GM18873 (cell line): ENCODE measurements at regions not wholly inside any gene's neighbourhood (a gene's known extent, or its start where the extent isn't known, plus 50 kb on each side); places are given as distances from the start of the nearest gene placed in this dataset.

ENCODE experiments used
- ATAC-seq: cut with Tn5 transposase; IDR thresholded peaks from one replicate; pipeline ENCODE4 v1.9.1; 2021; ENCODE audit warnings: mild to moderate bottlenecking, moderate library complexity, moderate number of reproducible peaks; ENCODE audit not compliant: unreplicated experiment, low FRiP score

GRCh38 chr3:181457190-181457589 is 254.5 kb upstream of the SOX2 start:
- ATAC-seq = no peak

GRCh38 chr3:181455276-181455675 is 256.4 kb upstream of the SOX2 start:
- ATAC-seq = no peak

DNA sequence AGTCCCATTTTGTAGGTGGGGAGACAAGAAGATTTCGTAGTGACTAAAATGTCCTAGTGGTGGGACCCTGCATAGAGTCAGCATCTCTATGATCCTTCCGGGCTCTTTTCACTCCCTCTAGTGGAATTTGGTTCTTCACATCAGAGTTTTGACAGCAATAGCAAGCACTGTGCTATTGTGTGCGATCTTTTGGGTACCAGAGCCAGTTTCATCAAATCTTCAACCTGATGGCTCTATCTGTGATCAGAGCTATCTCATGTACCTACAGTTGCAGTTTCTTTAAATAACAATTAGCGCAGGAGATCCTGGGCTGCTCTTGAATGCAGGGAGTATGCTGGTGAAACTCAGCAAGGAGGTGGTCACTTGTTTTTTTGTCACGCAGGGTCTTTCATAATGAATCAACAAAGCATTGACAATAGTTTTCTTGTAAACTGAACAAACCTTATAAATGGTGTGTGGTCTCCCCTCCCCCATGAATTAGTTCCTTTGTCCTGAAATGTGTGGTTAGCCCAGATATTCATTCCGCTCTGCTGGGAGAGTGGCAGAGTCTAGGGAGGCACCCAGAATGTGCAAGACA is 257.2 kb upstream of the SOX2 start:
- no peak for ATAC-seq

DNA sequence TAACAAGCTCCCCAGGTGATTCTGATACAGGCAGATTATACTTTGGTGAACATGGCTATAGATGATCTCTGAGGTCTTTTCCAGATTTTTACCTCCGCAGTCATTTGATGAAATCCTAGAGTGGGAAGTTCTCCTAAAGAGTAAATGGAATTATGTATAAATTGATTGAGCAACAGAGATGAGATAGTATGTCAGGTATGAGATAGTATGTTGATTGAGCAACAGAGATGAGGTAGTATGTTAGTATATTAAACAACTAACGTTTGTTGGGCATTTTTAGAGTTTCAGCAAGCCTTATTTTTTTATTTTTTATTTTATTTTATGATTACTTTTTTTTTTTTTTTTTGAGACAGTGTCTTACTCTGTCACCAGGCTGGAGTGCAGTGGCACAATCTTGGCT is 265.0 kb upstream of the SOX2 start:
- ATAC-seq = no peak

- ATAC-seq = no peak
Observed at GRCh38 chr3:181442066-181442465, 269.7 kb upstream of the SOX2 start.

DNA sequence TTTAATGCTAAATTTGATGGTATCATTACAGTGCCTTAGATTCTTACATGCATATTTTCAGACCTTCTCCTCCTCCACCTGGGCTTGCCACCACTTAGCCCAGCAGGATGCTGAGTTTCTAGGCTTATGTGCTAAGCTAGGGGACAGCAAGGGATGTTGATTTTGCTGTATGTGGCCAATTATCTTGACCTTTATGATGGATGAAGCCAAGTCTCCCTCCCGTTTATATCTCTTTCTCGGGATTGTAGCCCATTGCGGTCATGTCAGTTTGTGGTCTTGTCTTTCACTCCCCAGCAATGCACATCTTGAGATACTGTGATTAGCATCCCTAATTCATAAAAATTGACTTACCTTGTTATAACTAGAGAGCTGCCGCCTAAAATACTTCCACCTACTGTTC is 278.7 kb upstream of the SOX2 start:
- ATAC-seq = no peak

DNA sequence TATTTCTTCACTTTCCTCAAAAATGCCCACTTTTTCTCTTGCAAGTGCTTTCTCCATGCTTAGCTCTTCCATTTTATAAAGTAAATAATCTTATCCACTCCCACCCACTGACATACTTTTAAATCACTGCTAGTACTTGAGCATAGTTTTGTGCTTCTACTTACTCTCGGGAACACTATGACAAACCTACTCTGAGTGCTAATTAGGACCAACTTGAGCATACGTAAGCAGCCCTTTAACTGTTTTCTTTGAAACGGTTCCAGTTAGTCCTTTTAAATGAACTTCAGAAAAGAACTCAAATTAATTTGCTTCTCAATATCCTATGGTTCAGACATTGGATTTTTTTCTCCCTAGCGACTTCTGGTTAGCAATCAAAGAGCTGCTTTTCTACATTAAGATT is 280.0 kb upstream of the SOX2 start:
- no peak for ATAC-seq

GRCh38 chr3:181425074-181425473 is 286.7 kb upstream of the SOX2 start:
- no peak for ATAC-seq

DNA sequence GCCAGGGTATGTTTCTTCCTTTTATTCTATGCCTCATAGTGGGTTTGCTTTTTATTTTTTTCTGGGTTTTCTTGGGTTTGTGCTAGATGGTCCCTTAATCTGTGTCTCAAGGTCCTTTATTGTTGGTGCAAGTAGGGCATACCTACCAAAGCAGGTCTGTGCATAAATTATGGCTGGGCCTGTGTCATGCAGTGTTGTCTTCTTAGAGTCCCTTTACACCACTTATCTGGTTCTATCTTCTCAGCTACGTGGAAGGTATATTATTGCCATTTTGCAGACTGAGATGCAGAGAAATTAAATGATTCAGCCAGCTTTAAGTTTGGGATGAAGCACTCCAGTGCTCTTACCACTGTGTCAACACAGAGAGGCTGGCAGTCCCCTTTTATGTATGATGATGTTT is 293.5 kb upstream of the SOX2 start:
- no peak for ATAC-seq

GRCh38 chr3:181417748-181418147 is 294.0 kb upstream of the SOX2 start:
- ATAC-seq = no peak

GRCh38 chr3:181410870-181411269 is 300.9 kb upstream of the SOX2 start:
- no peak for ATAC-seq

DNA sequence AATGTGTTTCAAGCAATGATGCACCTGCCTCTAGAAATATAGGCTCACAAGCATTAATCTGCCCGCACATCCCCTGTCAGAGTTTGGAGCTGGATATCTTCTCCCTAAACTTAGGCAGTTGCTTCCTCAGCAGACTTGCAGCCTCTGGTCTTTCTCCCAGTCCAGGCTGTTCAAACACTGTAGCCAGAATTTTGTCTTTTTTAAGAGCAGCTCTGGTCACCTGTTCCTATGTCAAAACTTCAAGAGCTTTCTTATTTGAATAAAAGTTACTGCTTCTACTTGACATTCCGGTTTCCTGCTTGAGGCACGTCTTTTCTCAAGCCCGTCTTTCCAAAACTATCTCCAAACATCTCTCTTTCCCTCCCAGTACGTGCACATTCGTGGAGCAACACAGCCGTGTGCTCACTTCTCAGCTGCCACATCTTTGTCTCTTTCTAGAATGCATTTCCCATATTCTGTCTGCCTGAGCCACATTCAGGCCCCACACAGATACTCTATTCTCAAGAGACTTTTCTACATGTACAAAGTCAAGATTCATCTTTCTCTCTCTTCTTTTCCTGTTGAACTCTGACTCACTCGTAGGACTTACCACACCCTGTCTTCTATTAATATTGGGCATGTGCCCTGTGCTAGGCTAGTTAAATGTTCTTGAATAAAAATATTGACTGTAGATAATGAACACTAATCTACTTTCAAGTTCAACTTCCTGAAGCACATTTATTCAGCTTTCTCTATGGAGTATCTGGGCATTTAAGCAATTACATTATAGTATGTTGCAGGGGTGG is 307.7 kb upstream of the SOX2 start:
- no peak for ATAC-seq

DNA sequence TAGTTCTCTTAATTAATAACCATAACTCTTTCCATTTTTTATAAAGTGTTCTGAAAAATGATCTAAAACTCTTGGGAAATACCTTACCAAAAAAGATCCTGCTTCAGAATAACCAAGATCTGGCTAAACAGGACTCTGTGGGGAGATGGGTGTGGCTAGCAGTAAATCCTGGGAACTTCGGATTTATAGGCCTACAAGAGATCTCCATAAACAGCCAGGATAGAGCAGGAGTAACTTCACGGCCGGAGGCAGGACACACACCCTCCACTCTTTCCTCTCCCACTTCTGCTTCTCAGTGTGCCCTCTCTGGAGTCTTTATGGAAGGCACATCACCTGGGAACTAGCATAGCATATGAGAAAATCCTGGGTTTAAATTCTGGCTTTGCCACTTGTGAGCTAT is 309.4 kb upstream of the SOX2 start:
- ATAC-seq = no peak

GRCh38 chr3:181384970-181385369 is 326.8 kb upstream of the SOX2 start:
- ATAC-seq = no peak

DNA sequence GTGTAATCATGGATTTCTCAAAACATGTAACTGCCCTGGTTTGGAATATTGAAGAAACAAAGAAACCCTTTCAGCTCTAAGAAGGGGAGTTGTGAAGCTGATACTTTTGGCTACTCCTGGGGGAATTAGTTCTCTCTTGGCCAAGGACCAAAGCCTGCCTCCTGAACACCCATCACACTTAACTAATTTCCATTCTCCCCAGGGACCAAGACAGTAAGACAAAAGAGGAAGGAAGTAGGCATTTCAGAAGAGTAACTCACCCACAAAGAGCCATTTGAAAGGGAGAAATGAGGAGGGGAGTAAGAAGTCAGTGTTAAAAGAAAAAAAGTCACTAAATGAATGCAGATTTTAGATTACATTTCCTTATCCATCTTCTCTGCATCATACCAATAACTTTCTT is 328.0 kb upstream of the SOX2 start:
- no peak for ATAC-seq

- no peak for ATAC-seq
Observed at GRCh38 chr3:181383201-181383600, 328.5 kb upstream of the SOX2 start.

- ATAC-seq = no peak
Observed at GRCh38 chr3:181382656-181383055, 329.1 kb upstream of the SOX2 start.

DNA sequence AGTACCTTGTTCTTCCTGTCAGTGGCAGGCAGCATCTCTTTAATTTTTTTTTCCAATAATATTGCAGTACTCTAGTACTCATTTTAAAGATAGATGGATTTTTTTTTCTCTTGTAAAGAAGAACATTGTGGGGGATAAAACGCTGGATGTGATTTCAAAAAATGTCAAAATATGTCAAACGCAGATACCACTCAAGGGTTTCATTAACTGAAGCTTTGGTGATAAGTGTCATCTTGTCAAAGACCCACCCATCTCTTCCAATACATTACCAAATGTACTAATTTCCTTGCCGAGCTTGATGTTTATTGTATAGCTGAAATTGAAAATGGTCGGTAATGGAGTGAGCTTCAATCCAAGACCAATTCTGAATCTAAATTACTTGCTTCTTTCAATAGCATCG is 332.4 kb upstream of the SOX2 start:
- ATAC-seq = no peak

GRCh38 chr3:181369637-181370036 is 342.1 kb upstream of the SOX2 start:
- ATAC-seq = no peak

GRCh38 chr3:181363231-181363630 is 348.5 kb upstream of the SOX2 start:
- no peak for ATAC-seq

GRCh38 chr3:181362378-181362777 is 349.3 kb upstream of the SOX2 start:
- ATAC-seq = no peak

DNA sequence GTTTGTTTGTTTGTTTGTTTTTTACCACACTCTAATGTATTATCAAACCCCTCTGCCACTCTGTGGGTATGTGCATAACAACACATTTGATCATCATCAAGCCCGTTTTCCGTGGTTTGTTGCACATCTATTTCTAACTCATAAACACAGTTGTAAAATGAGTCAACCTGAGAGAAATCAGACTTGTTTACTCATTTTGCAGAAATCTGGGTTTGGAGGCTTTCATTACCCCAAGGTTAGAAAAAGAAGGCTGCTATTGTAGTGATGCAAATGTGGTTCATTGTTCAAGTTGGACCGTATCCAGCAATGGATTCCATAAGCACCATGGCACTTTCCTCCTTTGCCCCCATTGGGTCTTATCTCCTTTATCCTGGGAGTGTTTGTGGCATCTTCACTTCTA is 353.2 kb upstream of the SOX2 start:
- ATAC-seq = peak; percentile 57
